CD14-positive monocyte (primary cell): ENCODE measurements at regions not wholly inside any gene's neighbourhood (a gene's known extent, or its start where the extent isn't known, plus 50 kb on each side); places are given as distances from the start of the nearest gene placed in this dataset.

Source experiments
- DNase-seq, 3 donors: peaks; one replicate each; pipeline ENCODE4 v3.0.0-alpha.2; 2011 to 2022
- H2AFZ ChIP-seq: 2 replicates; pipeline ENCODE4 v1.6.0; 2012; ENCODE audit warnings: mild to moderate bottlenecking, low read depth, low read length, inconsistent platforms; ENCODE audit not compliant: insufficient read depth, poor library complexity, severe bottlenecking
- H3K27ac ChIP-seq, 2 donors: 1 replicate in 1 of 2; 2 replicates in 1 of 2; pipeline ENCODE4 v1.5.1; 2012 to 2013; ENCODE audit warnings: low read length in 2 of 2, control low read depth in 1 of 2, inconsistent platforms in 1 of 2, low read depth in 1 of 2, mild to moderate bottlenecking in 1 of 2
- H3K27me3 ChIP-seq, 2 donors: one replicate each; pipeline versions ENCODE4 v1.6.0 to v1.6.1; 2011 to 2013; ENCODE audit warnings: low read length in 2 of 2; ENCODE audit not compliant: control insufficient read depth in 2 of 2, insufficient read depth in 2 of 2
- H3K36me3 ChIP-seq, 2 donors: replicated peaks in 1 of 2; 1 replicate in 1 of 2; 2 replicates in 1 of 2; pipeline versions ENCODE4 v1.5.1 to v1.6.1; 2012 to 2013; ENCODE audit warnings: low read length in 2 of 2, control low read depth in 1 of 2, inconsistent platforms in 1 of 2, mild to moderate bottlenecking in 1 of 2; ENCODE audit not compliant: insufficient read depth in 2 of 2, control insufficient read depth in 1 of 2
- H3K4me1 ChIP-seq, 2 donors: 1 replicate in 1 of 2; 2 replicates in 1 of 2; pipeline versions ENCODE4 v1.5.1 to v1.6.1; 2012 to 2013; ENCODE audit warnings: low read length in 2 of 2, control low read depth in 1 of 2, inconsistent platforms in 1 of 2, mild to moderate bottlenecking in 1 of 2, moderate library complexity in 1 of 2; ENCODE audit not compliant: insufficient read depth in 2 of 2, control insufficient read depth in 1 of 2
- H3K4me2 ChIP-seq: replicated peaks from 2 replicates; pipeline ENCODE3; 2012; ENCODE audit warnings: low read length, moderate library complexity, mild to moderate bottlenecking; ENCODE audit not compliant: poor library complexity, severe bottlenecking; ENCODE audit errors: extremely low read depth
- H3K4me3 ChIP-seq, 3 experiments: fragments of 200-600 bp in 1 of 3; sonication (generic) in 1 of 3; replicated peaks in 1 of 3; 1 replicate in 2 of 3; 2 replicates in 1 of 3; pipeline ENCODE4 v1.5.1; 2011 to 2013; ENCODE audit warnings: low read length in 3 of 3, mild to moderate bottlenecking in 3 of 3, control low read depth in 2 of 3, low read depth in 2 of 3, inconsistent platforms in 1 of 3, moderate library complexity in 1 of 3
- H3K79me2 ChIP-seq: 2 replicates; pipeline ENCODE4 v1.6.0; 2012; ENCODE audit warnings: mild to moderate bottlenecking, control low read depth, inconsistent platforms, low read length, moderate library complexity; ENCODE audit not compliant: insufficient read depth
- H3K9ac ChIP-seq: 2 replicates; pipeline ENCODE4 v1.6.0; 2017; ENCODE audit warnings: low read length, mild to moderate bottlenecking; ENCODE audit not compliant: insufficient read depth, poor library complexity, severe bottlenecking
- H3K9me3 ChIP-seq, 2 donors: replicated peaks in 1 of 2; 1 replicate in 1 of 2; 2 replicates in 1 of 2; pipeline versions ENCODE4 v1.5.1 to v1.6.1; 2012 to 2013; ENCODE audit warnings: low read length in 2 of 2, control low read depth in 1 of 2; ENCODE audit not compliant: control insufficient read depth in 1 of 2, insufficient read depth in 1 of 2
- H4K20me1 ChIP-seq: 2 replicates; pipeline ENCODE4 v1.6.0; 2012; ENCODE audit warnings: mild to moderate bottlenecking, low read length, control low read depth, moderate library complexity; ENCODE audit not compliant: insufficient read depth
- H3K27ac Mint-ChIP-seq, 7 donors: one replicate each; pipeline ENCODE4 v1.8.0; 2020; ENCODE audit warnings: mild to moderate bottlenecking in 7 of 7, mixed read lengths in 7 of 7, moderate library complexity in 6 of 7, inconsistent platforms in 2 of 7
- H3K27me3 Mint-ChIP-seq, 3 donors: one replicate each; pipeline ENCODE4 v1.8.0; 2021 to 2022; ENCODE audit warnings: low read depth in 3 of 3, mild to moderate bottlenecking in 3 of 3, mixed read lengths in 3 of 3, moderate library complexity in 3 of 3, inconsistent platforms in 1 of 3
- H3K36me3 Mint-ChIP-seq, 2 donors: one replicate each; pipeline ENCODE4 v1.8.0; 2020; ENCODE audit warnings: mixed read lengths in 2 of 2, inconsistent platforms in 1 of 2, mild to moderate bottlenecking in 1 of 2
- H3K4me1 Mint-ChIP-seq: one replicate; pipeline ENCODE4 v1.8.0; 2020; ENCODE audit warnings: mild to moderate bottlenecking, mixed read lengths
- H3K4me3 Mint-ChIP-seq, 2 donors: one replicate each; pipeline ENCODE4 v1.8.0; 2020; ENCODE audit warnings: mild to moderate bottlenecking in 2 of 2, mixed read lengths in 2 of 2, moderate library complexity in 1 of 2
- H3K9me3 Mint-ChIP-seq, 7 donors: one replicate each; pipeline ENCODE4 v1.8.0; 2020 to 2022; ENCODE audit warnings: mixed read lengths in 7 of 7, mild to moderate bottlenecking in 6 of 7, moderate library complexity in 6 of 7, inconsistent platforms in 2 of 7
- WGBS: methylation state at CpG from one replicate; pipeline ENCODE4 v1.1.5; 2013; ENCODE audit warnings: missing lambda C conversion rate; ENCODE audit not compliant: insufficient coverage; 5-methylcytosine and 5-hydroxymethylcytosine counted together
- intact Hi-C, 2 donors: fragments of 100-400 bp; cut with micrococcal nuclease; formaldehyde crosslinking; loops; one replicate each; pipeline versions ENCODE4 v1.15.0 to v1.15.1; 2023
- TF ChIP-seq, protein P1 (sequence below): fragments of 200-600 bp; IDR thresholded peaks from one replicate; pipeline ENCODE4 v1.8.0; 2022; ENCODE audit warnings: antibody characterized with exemption, mild to moderate bottlenecking

- TF ChIP-seq, protein P1, sequence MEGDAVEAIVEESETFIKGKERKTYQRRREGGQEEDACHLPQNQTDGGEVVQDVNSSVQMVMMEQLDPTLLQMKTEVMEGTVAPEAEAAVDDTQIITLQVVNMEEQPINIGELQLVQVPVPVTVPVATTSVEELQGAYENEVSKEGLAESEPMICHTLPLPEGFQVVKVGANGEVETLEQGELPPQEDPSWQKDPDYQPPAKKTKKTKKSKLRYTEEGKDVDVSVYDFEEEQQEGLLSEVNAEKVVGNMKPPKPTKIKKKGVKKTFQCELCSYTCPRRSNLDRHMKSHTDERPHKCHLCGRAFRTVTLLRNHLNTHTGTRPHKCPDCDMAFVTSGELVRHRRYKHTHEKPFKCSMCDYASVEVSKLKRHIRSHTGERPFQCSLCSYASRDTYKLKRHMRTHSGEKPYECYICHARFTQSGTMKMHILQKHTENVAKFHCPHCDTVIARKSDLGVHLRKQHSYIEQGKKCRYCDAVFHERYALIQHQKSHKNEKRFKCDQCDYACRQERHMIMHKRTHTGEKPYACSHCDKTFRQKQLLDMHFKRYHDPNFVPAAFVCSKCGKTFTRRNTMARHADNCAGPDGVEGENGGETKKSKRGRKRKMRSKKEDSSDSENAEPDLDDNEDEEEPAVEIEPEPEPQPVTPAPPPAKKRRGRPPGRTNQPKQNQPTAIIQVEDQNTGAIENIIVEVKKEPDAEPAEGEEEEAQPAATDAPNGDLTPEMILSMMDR = no peak
- peak in 1 of 3 donors; percentile 6 for DNase-seq
- Histone ChIP-seq H3K27me3 (no peaks in the 10 kb centered on the region), H3K27ac (no peak overlapping the region), H3K36me3 (no peaks in the 10 kb centered on the region), H3K9ac (no peak overlapping the region), H3K4me1 (peaks cover 0 to 5% of the 10 kb centered on the region in 2 donors), H3K4me3 (no peak overlapping the region), H3K9me3 (no peaks in the 10 kb centered on the region), H2AFZ (no peak overlapping the region), H3K4me2 (no peak overlapping the region), H3K79me2 (no peaks in the 10 kb centered on the region), H4K20me1 (no peaks in the 10 kb centered on the region)
- peaks cover 0 to 5% (median 0%) of the 10 kb centered on the region in 7 donors for H3K9me3 Mint-ChIP-seq
- no peak overlapping the region for H3K4me3 Mint-ChIP-seq
- no peaks in the 10 kb centered on the region for H3K36me3 Mint-ChIP-seq
- H3K4me1 Mint-ChIP-seq = peaks cover 18% of the 10 kb centered on the region
- no peaks in the 10 kb centered on the region for H3K27me3 Mint-ChIP-seq
- no peak overlapping the region for H3K27ac Mint-ChIP-seq
- intact Hi-C loops = no loop called here
- WGBS = 100% methylated on average over 1 of the region's 10 CpGs
These were observed 402.8 kb upstream of the JAG1 start for GRCh38 chr20:11076434-11077105.

DNA sequence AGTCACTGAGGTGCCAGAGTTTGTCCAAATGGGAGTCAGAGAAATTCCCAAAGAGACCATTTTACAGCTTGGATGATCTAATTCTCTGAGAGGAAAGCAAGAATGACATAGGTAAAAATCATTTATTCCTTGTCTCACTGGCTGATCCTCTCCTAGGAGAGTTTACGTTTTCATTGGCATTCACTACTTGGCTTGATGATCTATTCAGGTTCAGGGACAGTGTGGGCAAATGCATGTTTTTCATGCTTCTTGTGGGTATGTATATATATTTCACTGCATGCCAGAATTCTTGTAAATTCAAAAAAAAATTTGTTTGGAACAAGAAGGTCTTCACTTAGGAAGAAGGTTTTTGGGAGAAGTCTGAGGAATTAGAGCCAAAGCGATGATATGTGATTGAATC, 403.4 kb upstream of the JAG1 start:
- WGBS = 100% methylated on average over 1 of the region's 2 CpGs

More for the DNA sequence above, 403.4 kb upstream of the JAG1 start:
- Histone ChIP-seq H3K79me2 (no peaks in the 10 kb centered on the region), H3K36me3 (no peaks in the 10 kb centered on the region), H3K9me3 (no peaks in the 10 kb centered on the region), H3K27ac (no peak overlapping the region), H3K4me3 (no peak overlapping the region), H3K9ac (no peak overlapping the region), H3K4me2 (no peak overlapping the region), H4K20me1 (no peaks in the 10 kb centered on the region), H3K4me1 (peaks cover 0 to 5% of the 10 kb centered on the region in 2 donors), H2AFZ (no peak overlapping the region), H3K27me3 (no peaks in the 10 kb centered on the region)
- Mint-ChIP-seq H3K27ac (no peak overlapping the region), H3K27me3 (no peaks in the 10 kb centered on the region), H3K4me3 (no peak overlapping the region), H3K4me1 (peaks cover 18% of the 10 kb centered on the region), H3K36me3 (no peaks in the 10 kb centered on the region), H3K9me3 (peaks cover 0 to 3% (median 0%) of the 10 kb centered on the region in 7 donors)
- no peak for DNase-seq
- TF ChIP-seq, protein P1 = no peak
- intact Hi-C loops = no loop called here
